NCI-H1417 treated with DMSO at 0.1 percent for 48 hours (cell line): ENCODE measurements at regions not wholly inside any gene's neighbourhood (a gene's known extent, or its start where the extent isn't known, plus 50 kb on each side); places are given as distances from the start of the nearest gene placed in this dataset.

Source experiments
- DNase-seq: peaks from one replicate; lab custom pipeline; 2025; lab: John Stamatoyannopoulos, UW

GRCh38 chr5:88967633-88968585, 84.9 kb upstream of the MEF2C start:
- DNase-seq, result no peak

GRCh38 chr5:88964831-88965230, 81.8 kb upstream of the MEF2C start:
- no peak for DNase-seq

- no peak for DNase-seq
These were observed 74.0 kb upstream of the MEF2C start for GRCh38 chr5:88957013-88957412.

- DNase-seq, result no peak
These were observed 73.4 kb upstream of the MEF2C start for GRCh38 chr5:88956416-88956815.

- no peak for DNase-seq
These were observed 72.4 kb upstream of the MEF2C start for GRCh38 chr5:88955403-88955802.

GRCh38 chr5:88954511-88954910, 71.5 kb upstream of the MEF2C start:
- DNase-seq, result no peak

GRCh38 chr5:88952996-88953643, 70.1 kb upstream of the MEF2C start:
- no peak for DNase-seq

GRCh38 chr5:88952344-88952743, 69.4 kb upstream of the MEF2C start:
- DNase-seq, result peak; percentile 22

- no peak for DNase-seq
These were observed 68.5 kb upstream of the MEF2C start for GRCh38 chr5:88951457-88951856.

GRCh38 chr5:88948746-88949600, 66.0 kb upstream of the MEF2C start:
- no peak for DNase-seq

- no peak for DNase-seq
These were observed 62.0 kb upstream of the MEF2C start for GRCh38 chr5:88944751-88945531.

GRCh38 chr5:88941581-88941980, 58.6 kb upstream of the MEF2C start:
- DNase-seq, result no peak

- no peak for DNase-seq
These were observed 57.7 kb upstream of the MEF2C start for GRCh38 chr5:88940713-88941112.

GRCh38 chr5:88939300-88939699, 56.3 kb upstream of the MEF2C start:
- DNase-seq, result no peak

GRCh38 chr5:88938488-88938887, 55.5 kb upstream of the MEF2C start:
- DNase-seq, result no peak

GRCh38 chr5:88937406-88937805, 54.4 kb upstream of the MEF2C start:
- DNase-seq, result no peak

- no peak for DNase-seq
These were observed 51.5 kb upstream of the MEF2C start for GRCh38 chr5:88934439-88934838.
